IMR-90 (cell line): ENCODE measurements at regions not wholly inside any gene's neighbourhood (a gene's known extent, or its start where the extent isn't known, plus 50 kb on each side); places are given as distances from the start of the nearest gene placed in this dataset.

Source experiments
- ATAC-seq: fragments of 200-7000 bp; cut with Tn5 transposase; 2 replicates; pipeline ENCODE4 v1.9.1; 2020; ENCODE audit warnings: low read depth, mild to moderate bottlenecking, moderate library complexity
- BruUV-seq: library from RNA; stranded (reverse); fragments of 400-500 nt; replicated peaks from 2 replicates; lab custom pipeline; 2021; lab: Mats Ljungman, UMichigan
- CTCF ChIA-PET: fragments of 300-600 bp; formaldehyde crosslinking; extraction: SDS; loops from one replicate; lab custom pipeline; 2021; ENCODE audit warnings: antibody characterized with exemption; lab: Yijun Ruan, JAX
- POLR2A ChIA-PET: fragments of 300-600 bp; sonication (Branson Sonifier 250); formaldehyde crosslinking; loops from one replicate; lab custom pipeline; 2022; ENCODE audit warnings: antibody characterized with exemption; ENCODE audit not compliant: unreplicated experiment; lab: Charles Lee
- DNase-seq: peaks from one replicate; pipeline ENCODE4 v3.0.0; 2013
- H2AFZ ChIP-seq: replicated peaks from 2 replicates; pipeline ENCODE3; 2013; ENCODE audit warnings: low read length, mild to moderate bottlenecking; ENCODE audit not compliant: poor library complexity
- H2AK5ac ChIP-seq: 2 replicates; pipeline ENCODE4 v1.6.1; 2013; ENCODE audit warnings: low read depth, low read length, inconsistent platforms
- H2AK9ac ChIP-seq: replicated peaks from 2 replicates; pipeline ENCODE3; 2013; ENCODE audit warnings: mild to moderate bottlenecking, low read depth, low read length, moderate library complexity; ENCODE audit not compliant: poor library complexity
- H2BK120ac ChIP-seq: 2 replicates; pipeline ENCODE4 v1.6.1; 2013; ENCODE audit warnings: low read depth, low read length, inconsistent platforms
- H2BK15ac ChIP-seq: 3 replicates; pipeline ENCODE4 v1.6.1; 2013; ENCODE audit warnings: low read depth, low read length, inconsistent platforms
- H2BK20ac ChIP-seq: 2 replicates; pipeline ENCODE4 v1.6.1; 2013; ENCODE audit warnings: low read depth, mild to moderate bottlenecking, inconsistent platforms, low read length, moderate library complexity
- H2BK5ac ChIP-seq: 2 replicates; pipeline ENCODE4 v1.6.1; 2013; ENCODE audit warnings: mild to moderate bottlenecking, low read depth, low read length, inconsistent platforms; ENCODE audit not compliant: poor library complexity, severe bottlenecking
- H3K14ac ChIP-seq: replicated peaks from 2 replicates; pipeline ENCODE4 v1.6.1; 2013; ENCODE audit warnings: low read depth, low read length, inconsistent platforms
- H3K18ac ChIP-seq: 2 replicates; pipeline ENCODE4 v1.6.1; 2013; ENCODE audit warnings: low read depth, low read length, control low read depth
- H3K23ac ChIP-seq: 2 replicates; pipeline ENCODE4 v1.6.1; 2013; ENCODE audit warnings: low read depth, low read length, inconsistent platforms
- H3K27ac ChIP-seq: 2 replicates; pipeline ENCODE4 v1.5.1; 2013; ENCODE audit warnings: mild to moderate bottlenecking, control low read depth, low read length; ENCODE audit not compliant: insufficient read depth
- H3K27me3 ChIP-seq: 2 replicates; pipeline ENCODE4 v1.6.1; 2013; ENCODE audit warnings: low read length; ENCODE audit not compliant: control insufficient read depth, insufficient read depth
- H3K36me3 ChIP-seq: 2 replicates; pipeline ENCODE4 v1.6.1; 2013; ENCODE audit warnings: low read length, mixed read lengths; ENCODE audit not compliant: control insufficient read depth, insufficient read depth
- H3K4ac ChIP-seq: 2 replicates; pipeline ENCODE4 v1.6.1; 2013; ENCODE audit warnings: low read depth, low read length, inconsistent platforms
- H3K4me1 ChIP-seq: 2 replicates; pipeline ENCODE4 v1.6.1; 2013; ENCODE audit warnings: low read length, mixed read lengths; ENCODE audit not compliant: control insufficient read depth, insufficient read depth
- H3K4me2 ChIP-seq: 2 replicates; pipeline ENCODE4 v1.6.1; 2013; ENCODE audit warnings: low read depth, mild to moderate bottlenecking, control low read depth, low read length, moderate library complexity
- H3K4me3 ChIP-seq: 2 replicates; pipeline ENCODE4 v1.5.1; 2013; ENCODE audit warnings: low read depth, mild to moderate bottlenecking, control low read depth, low read length, moderate library complexity; ENCODE audit not compliant: insufficient read depth
- H3K56ac ChIP-seq: 2 replicates; pipeline ENCODE4 v1.6.1; 2013; ENCODE audit warnings: low read length, inconsistent platforms; ENCODE audit not compliant: insufficient read depth; ENCODE audit errors: extremely low read depth
- H3K79me1 ChIP-seq, 2 experiments: 2 replicates each; pipeline ENCODE4 v1.6.1; 2013; ENCODE audit warnings: low read length in 2 of 2, inconsistent platforms in 1 of 2, low read depth in 1 of 2
- H3K9ac ChIP-seq: 2 replicates; pipeline ENCODE4 v1.6.1; 2013; ENCODE audit warnings: low read depth, low read length, control low read depth
- H3K9me1 ChIP-seq: 2 replicates; pipeline ENCODE4 v1.6.1; 2013; ENCODE audit warnings: low read length, inconsistent platforms; ENCODE audit not compliant: insufficient read depth
- H3K9me3 ChIP-seq: 2 replicates; pipeline ENCODE4 v1.6.1; 2013; ENCODE audit warnings: low read length; ENCODE audit not compliant: control insufficient read depth, insufficient read depth
- H4K20me1 ChIP-seq: 2 replicates; pipeline ENCODE4 v1.6.1; 2013; ENCODE audit warnings: low read length, inconsistent platforms; ENCODE audit not compliant: insufficient read depth
- H4K5ac ChIP-seq: 2 replicates; pipeline ENCODE4 v1.6.1; 2013; ENCODE audit warnings: mild to moderate bottlenecking, low read depth, low read length, control low read depth
- H4K8ac ChIP-seq, 2 experiments: 2 replicates each; pipeline ENCODE4 v1.6.1; 2013; ENCODE audit warnings: low read depth in 2 of 2, low read length in 2 of 2, control low read depth in 1 of 2, inconsistent platforms in 1 of 2
- H4K91ac ChIP-seq: 2 replicates; pipeline ENCODE4 v1.6.1; 2013; ENCODE audit warnings: low read depth, low read length, inconsistent platforms; ENCODE audit not compliant: insufficient read depth
- CEBPB ChIP-seq: IDR thresholded peaks from 2 replicates; pipeline ENCODE4 v1.6.1; 2012; ENCODE audit warnings: low read depth, low read length, improper control_type of control experiment
- MXI1 ChIP-seq: IDR thresholded peaks from 2 replicates; pipeline ENCODE4 v1.6.1; 2012; ENCODE audit warnings: low read depth, mild to moderate bottlenecking, low read length, moderate library complexity, borderline replicate concordance
- RAD21 ChIP-seq: IDR thresholded peaks from 2 replicates; pipeline ENCODE4 v1.6.1; 2012; ENCODE audit warnings: low read length, improper control_type of control experiment
- RCOR1 ChIP-seq: IDR thresholded peaks from 2 replicates; pipeline ENCODE4 v1.6.1; 2012; ENCODE audit warnings: mild to moderate bottlenecking, low read length, improper control_type of control experiment; ENCODE audit not compliant: insufficient replicate concordance
- RFX5 ChIP-seq: IDR thresholded peaks from 2 replicates; pipeline ENCODE4 v1.8.0; 2012; ENCODE audit warnings: low read depth, mild to moderate bottlenecking, low read length, moderate library complexity
- SMC3 ChIP-seq: fragments of 150-350 bp; IDR thresholded peaks from 2 replicates; pipeline ENCODE4 v1.6.1; 2016; ENCODE audit warnings: low read depth, mild to moderate bottlenecking, antibody characterized with exemption, low read length, moderate library complexity
- WGBS, 2 experiments: methylation state at CpG; one replicate each; pipeline versions ENCODE4 v1.1.5 to v1.1.7; 2013; ENCODE audit warnings: missing lambda C conversion rate in 2 of 2; ENCODE audit not compliant: insufficient read length in 1 of 2; ENCODE audit errors: extremely low coverage in 2 of 2; 5-methylcytosine and 5-hydroxymethylcytosine counted together
- dilution Hi-C: fragments of 300-500 bp; cut with HindIII; formaldehyde crosslinking; loops from one replicate; pipeline ENCODE4 v1.14.3; 2018; ENCODE audit warnings: low sequenced_read_pairs; ENCODE audit not compliant: unreplicated experiment
- in situ Hi-C: fragments of 300-500 bp; cut with MboI; formaldehyde crosslinking; loops from 3 replicates; pipeline ENCODE4 v1.14.3; 2019; ENCODE audit warnings: low sequenced_read_pairs, inconsistent platforms, mixed read lengths
- intact Hi-C: fragments of 100-400 bp; cut with micrococcal nuclease; formaldehyde crosslinking; loops from 2 replicates; pipeline ENCODE4 v1.10.0; 2022
- TF ChIP-seq, protein P1 (sequence below): fragments of 150-350 bp; IDR thresholded peaks from 2 replicates; pipeline ENCODE4 v1.6.1; 2016; ENCODE audit warnings: low read depth, mild to moderate bottlenecking, low read length, moderate library complexity, borderline replicate concordance
- TF ChIP-seq, protein P2 (sequence below): conservative IDR thresholded peaks from 2 replicates; pipeline ENCODE4 v1.5.1; 2012; ENCODE audit warnings: mild to moderate bottlenecking, low read depth, low read length, improper control_type of control experiment

GRCh38 chr10:128657548-128657947 lies 531.3 kb upstream of the MKI67 start:
- dilution Hi-C loops = no loop called here
- H3K23ac ChIP-seq = no peak overlapping the region
- H2BK20ac ChIP-seq = no peak overlapping the region
- no peaks in the 10 kb centered on the region for H3K4me1 ChIP-seq
- ChIA-PET POLR2A (no interaction called here), CTCF (interaction anchor here (0.6 kb wide), 1 partner anchor 38 kb away, joined by 3 read pairs; no protein-coding TSS in a partner anchor)
- H2BK120ac ChIP-seq = no peak overlapping the region
- H3K36me3 ChIP-seq = no peaks in the 10 kb centered on the region
- no peak overlapping the region for H3K14ac ChIP-seq
- no peaks in the 10 kb centered on the region for H3K79me1 ChIP-seq
- H2AFZ ChIP-seq = no peak overlapping the region
- H4K91ac ChIP-seq = no peak overlapping the region
- no peak overlapping the region for H3K4me3 ChIP-seq
- no peaks in the 10 kb centered on the region for H3K9me1 ChIP-seq
- H3K18ac ChIP-seq = no peak overlapping the region
- no peak overlapping the region for H2BK15ac ChIP-seq
- H3K9ac ChIP-seq = no peak overlapping the region
- no peak overlapping the region for H2BK5ac ChIP-seq
- no peak for ATAC-seq
- H4K8ac ChIP-seq = no peak overlapping the region
- BruUV-seq = no TSS peak
- no peaks in the 10 kb centered on the region for H3K27me3 ChIP-seq
- H2AK9ac ChIP-seq = no peak overlapping the region
- TF ChIP-seq, protein P1, sequence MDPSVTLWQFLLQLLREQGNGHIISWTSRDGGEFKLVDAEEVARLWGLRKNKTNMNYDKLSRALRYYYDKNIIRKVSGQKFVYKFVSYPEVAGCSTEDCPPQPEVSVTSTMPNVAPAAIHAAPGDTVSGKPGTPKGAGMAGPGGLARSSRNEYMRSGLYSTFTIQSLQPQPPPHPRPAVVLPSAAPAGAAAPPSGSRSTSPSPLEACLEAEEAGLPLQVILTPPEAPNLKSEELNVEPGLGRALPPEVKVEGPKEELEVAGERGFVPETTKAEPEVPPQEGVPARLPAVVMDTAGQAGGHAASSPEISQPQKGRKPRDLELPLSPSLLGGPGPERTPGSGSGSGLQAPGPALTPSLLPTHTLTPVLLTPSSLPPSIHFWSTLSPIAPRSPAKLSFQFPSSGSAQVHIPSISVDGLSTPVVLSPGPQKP = no peak
- TF ChIP-seq RFX5 (no peak), RAD21 (no peak), RCOR1 (no peak), SMC3 (no peak), CEBPB (no peak), MXI1 (no peak)
- TF ChIP-seq, protein P2, sequence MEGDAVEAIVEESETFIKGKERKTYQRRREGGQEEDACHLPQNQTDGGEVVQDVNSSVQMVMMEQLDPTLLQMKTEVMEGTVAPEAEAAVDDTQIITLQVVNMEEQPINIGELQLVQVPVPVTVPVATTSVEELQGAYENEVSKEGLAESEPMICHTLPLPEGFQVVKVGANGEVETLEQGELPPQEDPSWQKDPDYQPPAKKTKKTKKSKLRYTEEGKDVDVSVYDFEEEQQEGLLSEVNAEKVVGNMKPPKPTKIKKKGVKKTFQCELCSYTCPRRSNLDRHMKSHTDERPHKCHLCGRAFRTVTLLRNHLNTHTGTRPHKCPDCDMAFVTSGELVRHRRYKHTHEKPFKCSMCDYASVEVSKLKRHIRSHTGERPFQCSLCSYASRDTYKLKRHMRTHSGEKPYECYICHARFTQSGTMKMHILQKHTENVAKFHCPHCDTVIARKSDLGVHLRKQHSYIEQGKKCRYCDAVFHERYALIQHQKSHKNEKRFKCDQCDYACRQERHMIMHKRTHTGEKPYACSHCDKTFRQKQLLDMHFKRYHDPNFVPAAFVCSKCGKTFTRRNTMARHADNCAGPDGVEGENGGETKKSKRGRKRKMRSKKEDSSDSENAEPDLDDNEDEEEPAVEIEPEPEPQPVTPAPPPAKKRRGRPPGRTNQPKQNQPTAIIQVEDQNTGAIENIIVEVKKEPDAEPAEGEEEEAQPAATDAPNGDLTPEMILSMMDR = no peak
- H3K27ac ChIP-seq = no peak overlapping the region
- H4K5ac ChIP-seq = no peak overlapping the region
- peaks cover 36% of the 10 kb centered on the region for H3K9me3 ChIP-seq
- in situ Hi-C loops = no loop called here
- WGBS, 2 experiments = no CpG with 5 or more reads among the region's 11 CpGs
- H4K20me1 ChIP-seq = no peaks in the 10 kb centered on the region; the same call in 1 of the 2 replicates
- intact Hi-C loops = no loop called here
- H2AK5ac ChIP-seq = no peak overlapping the region
- DNase-seq = no peak
- H3K56ac ChIP-seq = no peak overlapping the region
- no peak overlapping the region for H3K4me2 ChIP-seq
- H3K4ac ChIP-seq = no peak overlapping the region
